GM12878 (cell line): ENCODE measurements at regions not wholly inside any gene's neighbourhood (a gene's known extent, or its start where the extent isn't known, plus 50 kb on each side); places are given as distances from the start of the nearest gene placed in this dataset.

Experiments
- ATAC-seq: fragments of 200-7000 bp; cut with Tn5 transposase; 3 replicates; pipeline ENCODE4 v1.9.1; 2020; ENCODE audit warnings: mild to moderate bottlenecking, moderate library complexity
- BruUV-seq: library from RNA; stranded (reverse); fragments of 400-500 nt; replicated peaks from 2 replicates; lab custom pipeline; 2021; lab: Mats Ljungman, UMichigan
- CTCF ChIA-PET: fragments of 300-600 bp; sonication (Branson Sonifier 250); formaldehyde crosslinking; extraction: SDS; loops from one replicate; lab custom pipeline; 2021; ENCODE audit warnings: inconsistent platforms; lab: Yijun Ruan, JAX
- POLR2A ChIA-PET: fragments of 350-600 bp; formaldehyde crosslinking; extraction: SDS; loops from one replicate; lab custom pipeline; 2021; ENCODE audit warnings: inconsistent platforms; lab: Charles Lee
- RAD21 ChIA-PET: fragments of 300-600 bp; sonication (Branson Sonifier 250); formaldehyde crosslinking; loops from one replicate; lab custom pipeline; 2023; ENCODE audit warnings: antibody characterized with exemption; ENCODE audit not compliant: unreplicated experiment; lab: Charles Lee
- SMC1A ChIA-PET: fragments of 300-600 bp; sonication (Branson Sonifier 250); formaldehyde crosslinking; loops from one replicate; lab custom pipeline; 2023; ENCODE audit not compliant: unreplicated experiment, uncharacterized antibody; lab: Charles Lee
- DNase-seq: peaks from one replicate; pipeline ENCODE4 v3.0.0-alpha.2; 2011; ENCODE audit warnings: low read depth, low spot score
- FAIRE-seq: peaks from 3 replicates; lab custom pipeline; 2011; peaks lifted over from hg19 to GRCh38; lab: Jason Lieb, UNC
- H2AFZ ChIP-seq: 2 replicates; pipeline ENCODE4 v1.6.0; 2011; ENCODE audit warnings: low read depth, low read length, control low read depth; ENCODE audit not compliant: control insufficient read depth
- H3K27ac ChIP-seq: 2 replicates; pipeline ENCODE4 v1.5.1; 2011; ENCODE audit warnings: control low read depth; ENCODE audit not compliant: control insufficient read depth, insufficient read depth
- H3K27me3 ChIP-seq, 2 experiments: replicated peaks in 1 of 2; 2 replicates each; pipeline versions ENCODE4 v1.6.0 to v1.6.1; 2011; ENCODE audit warnings: low read length in 1 of 2; ENCODE audit not compliant: control insufficient read depth in 2 of 2, insufficient read depth in 2 of 2
- H3K36me3 ChIP-seq, 2 experiments: 2 replicates each; pipeline ENCODE4 v1.5.1; 2011; ENCODE audit warnings: low read length in 1 of 2; ENCODE audit not compliant: control insufficient read depth in 2 of 2, insufficient read depth in 2 of 2
- H3K4me1 ChIP-seq: 2 replicates; pipeline ENCODE4 v1.6.1; 2011; ENCODE audit warnings: mild to moderate bottlenecking, low read length, moderate library complexity, mixed read lengths; ENCODE audit not compliant: control insufficient read depth, insufficient read depth
- H3K4me2 ChIP-seq: 2 replicates; pipeline ENCODE4 v1.6.0; 2011; ENCODE audit warnings: control low read depth; ENCODE audit not compliant: control insufficient read depth, insufficient read depth
- H3K4me3 ChIP-seq: fragments of 200-600 bp; sonication (generic); 2 replicates; pipeline ENCODE4 v1.5.1; 2016
- H3K79me2 ChIP-seq: 2 replicates; pipeline ENCODE4 v1.6.0; 2011; ENCODE audit warnings: low read length; ENCODE audit not compliant: control insufficient read depth, insufficient read depth
- H3K9ac ChIP-seq: 2 replicates; pipeline ENCODE4 v1.8.0; 2011; ENCODE audit warnings: low read length, control low read depth, mixed read lengths; ENCODE audit not compliant: control insufficient read depth, insufficient read depth
- H3K9me3 ChIP-seq: replicated peaks from 3 replicates; pipeline ENCODE4 v1.5.1; 2011; ENCODE audit warnings: mild to moderate bottlenecking, low read length; ENCODE audit not compliant: control insufficient read depth, insufficient read depth
- H4K20me1 ChIP-seq: 2 replicates; pipeline ENCODE4 v1.6.0; 2011; ENCODE audit not compliant: control insufficient read depth, insufficient read depth
- ATF7 ChIP-seq: fragments of 450-650 bp; IDR thresholded peaks from 2 replicates; pipeline ENCODE4 v1.6.1; 2016; ENCODE audit warnings: low read depth, mild to moderate bottlenecking
- DPF2 ChIP-seq: fragments of 450-650 bp; IDR thresholded peaks from 2 replicates; pipeline ENCODE4 v1.6.1; 2017; ENCODE audit warnings: mild to moderate bottlenecking
- ELK1 ChIP-seq: IDR thresholded peaks from 2 replicates; pipeline ENCODE4 v1.6.1; 2012; ENCODE audit warnings: low read depth, low read length, improper control_type of control experiment
- FOS ChIP-seq: IDR thresholded peaks from 3 replicates; pipeline ENCODE4 v1.6.1; 2011; ENCODE audit warnings: borderline replicate concordance; ENCODE audit not compliant: insufficient read length; ENCODE audit errors: extremely low read depth
- GATAD2B ChIP-seq: fragments of 450-650 bp; conservative IDR thresholded peaks from 2 replicates; pipeline ENCODE4 v1.6.1; 2017; ENCODE audit warnings: low read depth, mild to moderate bottlenecking, moderate library complexity
- HDGF ChIP-seq: fragments of 450-650 bp; IDR thresholded peaks from 2 replicates; pipeline ENCODE4 v1.6.1; 2016; ENCODE audit warnings: antibody characterized with exemption
- IKZF2 ChIP-seq, 2 experiments: fragments of 450-650 bp; IDR thresholded peaks; 2 replicates each; pipeline ENCODE4 v1.6.1; 2017; ENCODE audit warnings: mild to moderate bottlenecking in 2 of 2, moderate library complexity in 2 of 2
- MLLT1 ChIP-seq: fragments of 450-650 bp; IDR thresholded peaks from 2 replicates; pipeline ENCODE4 v1.6.1; 2016; ENCODE audit warnings: mild to moderate bottlenecking
- RELA ChIP-seq: fragments of 450-650 bp; IDR thresholded peaks from 2 replicates; pipeline ENCODE4 v1.8.0; 2014; ENCODE audit warnings: borderline replicate concordance; ENCODE audit not compliant: partially characterized antibody
- SMC3 ChIP-seq: IDR thresholded peaks from 2 replicates; pipeline ENCODE4 v1.6.1; 2011; ENCODE audit warnings: low read length, improper control_type of control experiment, borderline replicate concordance
- WGBS: methylation state at CpG from one replicate; pipeline ENCODE4 v1.1.6; 2016; ENCODE audit warnings: low lambda C conversion rate; ENCODE audit not compliant: insufficient replicate concordance, insufficient coverage; ENCODE audit errors: missing lambda C conversion rate; 5-methylcytosine and 5-hydroxymethylcytosine counted together
- in situ Hi-C: fragments of 300-500 bp; cut with MboI; formaldehyde crosslinking; loops from 9 replicates; pipeline ENCODE4 v1.14.3; 2018; ENCODE audit warnings: mixed read lengths
- intact Hi-C: fragments of 100-400 bp; cut with micrococcal nuclease; formaldehyde crosslinking; loops from one replicate; pipeline ENCODE4 v1.14.2; 2022; ENCODE audit not compliant: unreplicated experiment

- no peaks in the 10 kb centered on the region for H3K4me1 ChIP-seq
- no peaks in the 10 kb centered on the region for H3K79me2 ChIP-seq
- TF ChIP-seq MLLT1: no peak
- no peak for TF ChIP-seq ATF7
- TF ChIP-seq SMC3: no peak
- no peak for TF ChIP-seq RELA
- TF ChIP-seq IKZF2 (IDR thresholded peaks at IDR 0.05): no peak
- no peak for TF ChIP-seq DPF2
- TF ChIP-seq GATAD2B: no peak
- TF ChIP-seq FOS: no peak
- no peak for TF ChIP-seq HDGF
- no peak for TF ChIP-seq ELK1
- H3K27ac ChIP-seq: no peak overlapping the region
- intact Hi-C loops (no loop called here), in situ Hi-C loops (loop anchor here (25.0 kb wide), 1 partner anchor 949 kb away; no protein-coding TSS in a partner anchor)
- no TSS peak for BruUV-seq
- no peak overlapping the region for H3K4me2 ChIP-seq
- FAIRE-seq (no peak), ATAC-seq (no peak), DNase-seq (no peak)
- CTCF ChIA-PET: no interaction called here
- H3K27me3 ChIP-seq: no peaks in the 10 kb centered on the region
- H3K9ac ChIP-seq: no peak overlapping the region
- POLR2A ChIA-PET: no interaction called here
- RAD21 ChIA-PET: no interaction called here
- H2AFZ ChIP-seq: no peak overlapping the region
- H3K9me3 ChIP-seq: no peaks in the 10 kb centered on the region
- H3K4me3 ChIP-seq: no peak overlapping the region
- H4K20me1 ChIP-seq: no peaks in the 10 kb centered on the region
- SMC1A ChIA-PET: no interaction called here
- no peaks in the 10 kb centered on the region for H3K36me3 ChIP-seq
- 14% methylated on average over 3 of the region's 3 CpGs for WGBS
Measured at GRCh38 chr4:124337874-124338273, 374.7 kb downstream of the ANKRD50 start.
